Activated CD4-positive, alpha-beta T cell treated with anti-CD3 and anti-CD28 coated beads, Interleukin-2, amount 50 U/mL, for 4 hours (primary cell): ENCODE measurements at regions not wholly inside any gene's neighbourhood (a gene's known extent, or its start where the extent isn't known, plus 50 kb on each side); places are given as distances from the start of the nearest gene placed in this dataset.
"Not testable (repeated sequence)": the region's sequence is repeated elsewhere in the genome, so short reads cannot be mapped to it uniquely, and the experiment has no call there.

ENCODE experiments used
- DNase-seq, 2 experiments: peaks; one replicate each; pipeline ENCODE4 v3.0.0-alpha.2; 2020

- DNase-seq, result no peak
These were observed 280.5 kb downstream of the VRK1 start for GRCh38 chr14:97077687-97078086.

DNA sequence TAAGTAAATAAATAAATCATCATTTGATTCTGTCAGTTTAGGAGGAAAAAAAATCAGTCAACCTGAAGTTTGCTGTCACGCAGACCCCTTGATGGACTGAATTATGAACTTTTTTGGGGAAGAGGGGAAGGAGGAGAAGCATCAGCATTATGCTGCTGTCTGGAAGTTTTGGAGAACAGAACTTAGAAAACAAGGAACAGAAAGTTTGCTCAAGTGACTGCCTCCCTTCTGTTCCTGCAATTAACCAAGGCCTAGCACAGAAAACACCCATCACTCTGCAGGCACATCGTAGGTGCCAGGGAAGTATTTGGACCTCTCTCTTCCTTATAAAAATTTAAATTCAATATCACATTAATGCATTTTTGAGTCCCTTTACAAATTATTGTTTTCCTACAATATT is 283.8 kb downstream of the VRK1 start:
- no peak for DNase-seq

GRCh38 chr14:97095269-97095668 is 298.1 kb downstream of the VRK1 start:
- no peak for DNase-seq

- DNase-seq, result no peak
These were observed 300.1 kb downstream of the VRK1 start for GRCh38 chr14:97097296-97097695.

DNA sequence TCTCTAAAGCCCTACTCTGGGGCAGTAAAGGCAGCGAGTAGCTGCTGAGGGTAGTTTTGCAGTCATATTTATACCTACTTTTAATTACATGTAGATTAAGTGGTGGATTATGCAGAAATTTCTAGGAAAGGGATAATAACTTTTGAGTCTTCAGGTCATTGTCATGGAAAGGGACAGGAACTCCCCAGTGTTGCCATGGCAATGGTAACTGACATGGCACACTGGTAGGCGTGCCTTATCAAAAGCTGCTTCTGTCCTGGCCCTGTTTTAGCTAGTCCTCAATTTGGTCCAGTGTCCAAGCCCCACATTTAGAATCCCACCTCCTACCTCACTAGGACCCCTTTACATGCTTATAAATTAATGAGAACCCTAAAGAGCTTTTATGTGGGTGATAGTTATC is 303.1 kb downstream of the VRK1 start:
- no peak for DNase-seq

DNA sequence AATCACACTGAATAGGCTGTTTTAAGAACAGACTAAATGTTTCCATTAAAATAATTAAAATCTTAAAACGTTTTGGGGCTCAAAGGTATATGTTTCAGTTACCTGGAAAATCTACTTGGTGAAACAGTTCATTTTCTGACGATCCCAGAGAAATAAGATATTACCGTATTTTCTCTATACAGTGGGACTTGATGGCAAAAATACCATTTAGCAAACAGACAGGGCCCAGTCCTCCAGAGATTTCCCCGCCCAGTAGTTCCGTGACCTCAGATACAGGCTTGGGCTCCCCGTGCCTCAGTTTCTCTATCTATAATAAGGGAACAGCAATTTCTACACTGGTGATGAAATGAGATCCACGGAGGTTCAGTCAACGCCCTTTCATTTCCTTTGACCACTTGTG is 304.4 kb downstream of the VRK1 start:
- no peak for DNase-seq

- DNase-seq, result no peak
These were observed 306.8 kb downstream of the VRK1 start for GRCh38 chr14:97104029-97104428.

DNA sequence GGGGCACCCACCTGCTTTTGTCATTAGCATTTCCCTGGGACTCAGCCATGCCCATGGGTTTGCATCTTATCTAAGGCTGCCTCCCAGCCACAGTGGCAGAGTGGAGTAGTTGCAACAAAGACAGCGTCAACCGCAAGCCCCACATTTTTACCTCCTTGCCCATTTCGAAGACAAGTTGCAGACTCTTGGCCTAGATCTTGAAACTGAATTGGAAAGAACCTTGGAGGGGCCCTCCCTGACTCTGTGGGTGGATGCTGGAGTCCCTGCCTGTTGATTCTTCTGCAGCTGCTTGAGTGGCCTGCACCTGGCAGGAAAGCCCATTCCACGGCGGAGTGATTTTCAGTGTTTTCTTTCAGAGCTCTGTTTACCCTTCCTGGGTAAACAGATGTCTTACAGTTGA is 309.0 kb downstream of the VRK1 start:
- no peak for DNase-seq

DNA sequence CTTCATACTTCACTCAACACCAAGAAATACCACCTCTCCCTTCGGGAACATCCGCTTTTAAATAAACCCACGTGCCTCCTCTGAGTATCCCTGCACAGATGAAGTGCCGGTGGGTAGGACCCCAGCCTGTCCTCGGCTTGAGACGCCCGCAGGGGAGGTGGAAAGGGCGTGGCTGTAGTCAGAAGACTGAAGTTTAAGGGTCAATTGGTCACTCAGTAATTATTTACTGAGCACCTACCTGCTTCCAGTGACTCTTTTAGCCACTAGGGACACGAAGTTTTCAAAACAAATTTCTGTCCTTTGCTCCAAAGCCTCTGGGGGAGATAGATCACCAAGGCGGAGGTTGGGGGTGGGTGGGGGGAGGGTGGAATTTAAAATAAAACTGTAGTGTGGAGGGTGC is 309.4 kb downstream of the VRK1 start:
- DNase-seq, result no peak

GRCh38 chr14:97107080-97107479 is 309.9 kb downstream of the VRK1 start:
- DNase-seq, result no peak

- DNase-seq, result no peak
These were observed 310.6 kb downstream of the VRK1 start for GRCh38 chr14:97107760-97108159.

DNA sequence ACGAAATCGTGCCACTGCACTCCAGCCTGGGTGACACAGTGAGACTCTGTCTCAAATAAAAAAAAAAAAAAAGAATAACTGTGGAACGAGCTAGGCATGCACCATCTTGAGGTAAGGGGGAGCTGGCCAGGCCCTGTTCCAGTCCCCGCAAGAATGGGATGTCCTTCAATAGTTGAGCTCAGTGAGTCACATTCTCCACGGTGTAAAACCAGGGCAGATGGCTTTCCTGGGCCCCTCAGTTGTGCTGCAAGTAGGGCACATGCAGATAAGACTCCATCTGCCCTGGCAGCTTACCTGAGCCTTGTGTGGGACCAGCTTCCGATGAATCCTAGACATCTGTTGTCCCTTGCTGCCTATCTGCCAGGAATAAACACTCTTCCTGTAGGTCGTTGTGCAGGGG is 312.1 kb downstream of the VRK1 start:
- DNase-seq, result no peak

DNA sequence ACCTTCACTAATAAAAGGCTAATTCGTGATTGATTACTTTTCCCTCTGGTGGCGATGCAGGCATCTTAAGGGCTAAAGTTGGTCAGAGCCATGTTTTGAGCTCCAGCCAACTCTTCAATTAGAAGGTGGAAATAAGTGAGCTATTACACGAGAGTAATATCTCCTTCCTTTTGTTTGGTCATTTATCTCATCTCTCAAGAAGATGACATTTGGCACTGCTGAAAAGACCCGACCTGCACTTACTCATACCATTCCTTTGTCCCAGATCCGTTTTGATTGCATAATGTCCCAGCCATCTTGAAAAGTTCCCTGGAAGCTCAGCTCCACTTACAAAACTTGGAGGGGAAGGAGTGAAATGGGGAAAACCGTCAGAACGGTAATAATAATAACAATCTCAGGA is 316.2 kb downstream of the VRK1 start:
- DNase-seq, result no peak

- DNase-seq, result no peak
These were observed 319.4 kb downstream of the VRK1 start for GRCh38 chr14:97116546-97116945.

GRCh38 chr14:97117693-97118092 is 320.5 kb downstream of the VRK1 start:
- no peak for DNase-seq

DNA sequence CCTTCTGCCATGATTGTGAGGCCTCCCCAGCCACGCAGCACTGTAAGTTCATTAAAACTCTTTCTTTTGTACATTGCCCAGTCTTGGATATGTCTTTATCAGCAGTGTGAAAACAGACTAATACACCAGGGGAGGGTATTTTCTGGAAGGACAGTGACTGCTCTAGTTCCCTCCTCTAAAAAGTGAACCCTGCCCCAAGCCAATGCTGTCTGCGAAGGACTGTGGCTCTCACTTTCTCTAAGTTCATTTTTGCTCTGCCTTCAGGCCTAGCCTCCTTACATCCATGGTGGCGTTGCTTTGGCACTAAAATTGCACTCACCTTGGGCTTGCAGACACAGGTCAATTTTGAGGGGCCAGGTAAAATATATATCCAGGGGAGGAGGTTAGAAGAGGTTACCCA is 323.0 kb downstream of the VRK1 start:
- DNase-seq, result no peak

- peak; percentile 26 to 36 for DNase-seq
These were observed 323.4 kb downstream of the VRK1 start for GRCh38 chr14:97120611-97121031.

GRCh38 chr14:97129639-97130038 is 332.5 kb downstream of the VRK1 start:
- DNase-seq, result no peak

DNA sequence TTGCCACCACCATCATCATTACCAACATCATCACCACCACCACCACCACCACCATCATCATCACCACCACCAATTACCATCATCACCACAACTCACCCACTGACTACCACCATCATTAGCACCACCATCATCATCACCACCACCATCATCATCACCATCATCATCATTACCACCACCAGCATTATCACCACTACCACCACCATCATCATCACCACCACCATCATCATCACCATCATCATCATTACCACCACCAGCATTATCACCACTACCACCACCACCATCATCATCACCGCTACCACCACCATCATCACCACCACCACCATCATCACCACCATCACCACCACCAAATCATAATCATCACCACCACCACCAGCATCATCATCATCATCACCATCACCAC is 338.7 kb downstream of the VRK1 start:
- not testable (repeated sequence) for DNase-seq

GRCh38 chr14:97137705-97138104 is 340.5 kb downstream of the VRK1 start:
- DNase-seq, result no peak

DNA sequence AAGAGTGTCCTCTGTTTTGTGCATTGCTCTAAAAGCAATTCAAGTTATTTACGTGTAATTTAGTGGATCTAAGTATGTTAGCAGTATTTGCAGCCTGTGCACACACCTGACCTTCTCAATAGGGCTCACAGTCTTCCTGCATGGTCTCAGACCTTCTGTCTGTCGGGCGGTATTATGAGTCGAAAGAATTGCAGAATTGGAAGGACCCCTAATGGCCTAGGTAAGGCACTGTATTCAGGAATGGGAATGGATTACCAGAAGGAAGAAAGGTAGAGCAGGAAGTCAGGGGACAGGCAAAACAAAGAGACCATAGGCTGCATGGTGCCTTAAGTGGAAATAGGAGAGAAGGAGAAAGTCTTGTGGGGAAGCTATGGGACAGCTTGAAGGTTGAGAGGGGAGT is 341.6 kb downstream of the VRK1 start:
- DNase-seq, result no peak

DNA sequence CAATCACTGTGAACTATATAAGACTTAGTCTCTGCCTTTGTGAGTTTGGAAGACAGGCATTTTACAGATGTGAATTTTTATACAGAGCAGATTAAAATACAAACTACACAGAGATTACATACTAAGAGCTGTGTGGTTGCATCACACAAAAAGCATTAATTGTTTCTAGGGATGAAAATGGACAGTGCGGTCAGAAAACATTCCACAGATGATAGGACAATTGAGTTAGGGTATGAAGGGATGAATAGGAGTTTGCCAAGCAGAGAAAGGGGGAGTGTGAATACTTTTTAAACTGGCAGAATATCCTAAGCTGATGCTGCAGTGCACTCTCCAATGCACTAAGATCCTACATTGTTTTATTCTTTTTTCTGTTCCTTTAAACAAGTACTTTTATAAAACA is 345.8 kb downstream of the VRK1 start:
- no peak for DNase-seq

DNA sequence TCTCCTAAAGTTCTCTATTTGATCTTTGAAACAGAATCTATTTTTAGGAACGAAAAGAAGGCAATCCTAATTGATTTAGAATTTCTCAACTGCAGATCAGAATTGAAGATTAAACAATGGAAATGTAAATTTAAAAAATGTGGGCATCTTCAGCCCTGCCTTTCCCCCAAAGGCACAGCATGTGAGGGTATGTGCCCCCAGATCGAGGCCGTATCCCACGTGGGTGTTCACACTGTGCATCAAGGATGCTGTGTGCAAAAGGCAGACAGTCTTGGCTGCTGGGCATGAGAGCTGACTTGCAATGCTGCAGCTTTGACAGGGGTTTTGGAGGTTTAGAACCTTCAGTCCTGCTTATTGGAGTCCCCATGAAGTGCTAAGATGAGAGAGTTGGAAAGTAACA is 346.3 kb downstream of the VRK1 start:
- DNase-seq, result no peak

- DNase-seq, result not testable (repeated sequence)
These were observed 350.8 kb downstream of the VRK1 start for GRCh38 chr14:97148021-97148420.

- DNase-seq, result no peak
These were observed 352.6 kb downstream of the VRK1 start for GRCh38 chr14:97149775-97150174.

DNA sequence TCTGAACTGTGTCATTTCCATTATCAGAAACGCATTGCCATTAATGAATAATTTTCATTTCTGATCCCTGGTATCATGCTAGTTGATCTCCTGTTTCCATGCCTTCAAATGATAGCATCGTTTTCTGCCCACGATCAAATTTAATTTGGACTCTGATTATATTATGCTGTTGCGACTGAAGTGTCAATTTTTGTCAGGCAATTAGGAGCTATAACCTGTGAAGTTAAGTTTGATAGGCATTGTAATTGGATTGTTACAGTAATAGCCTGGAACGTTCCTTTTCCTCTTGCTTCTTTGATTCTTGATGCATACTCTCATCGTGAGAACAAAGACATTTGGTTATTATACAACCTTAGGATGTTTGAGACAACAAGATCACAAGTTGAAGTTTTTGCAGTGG is 356.3 kb downstream of the VRK1 start:
- no peak for DNase-seq
